Neuronal stem cell (in vitro differentiated cells): ENCODE measurements at regions not wholly inside any gene's neighbourhood (a gene's known extent, or its start where the extent isn't known, plus 50 kb on each side); places are given as distances from the start of the nearest gene placed in this dataset.
A peak's percentile ranks its signal among the peaks of the same experiment; 100 is the strongest.

Experiments
- DNase-seq: peaks from one replicate; pipeline ENCODE4 v3.0.0-alpha.2; 2013; ENCODE audit warnings: low spot score
- H2AFZ ChIP-seq: one replicate; pipeline ENCODE4 v1.6.1; 2013; ENCODE audit warnings: mild to moderate bottlenecking, low read length, inconsistent platforms
- H2AK5ac ChIP-seq: 2 replicates; pipeline ENCODE4 v1.6.1; 2013; ENCODE audit warnings: low read depth, mild to moderate bottlenecking, inconsistent platforms, low read length, moderate library complexity, mixed read lengths
- H2BK120ac ChIP-seq: 2 replicates; pipeline ENCODE4 v1.6.1; 2013; ENCODE audit warnings: low read depth, mild to moderate bottlenecking, inconsistent platforms, low read length, moderate library complexity, mixed read lengths
- H2BK12ac ChIP-seq: one replicate; pipeline ENCODE4 v1.6.1; 2013; ENCODE audit warnings: low read length, inconsistent platforms
- H2BK15ac ChIP-seq: 2 replicates; pipeline ENCODE4 v1.6.1; 2013; ENCODE audit warnings: mild to moderate bottlenecking, low read length, inconsistent platforms, mixed read lengths
- H2BK5ac ChIP-seq: one replicate; pipeline ENCODE4 v1.6.1; 2013; ENCODE audit warnings: inconsistent platforms, mild to moderate bottlenecking, low read length, moderate library complexity
- H3K14ac ChIP-seq: one replicate; pipeline ENCODE4 v1.6.1; 2013; ENCODE audit warnings: low read length, inconsistent platforms
- H3K18ac ChIP-seq: 2 replicates; pipeline ENCODE4 v1.6.1; 2013; ENCODE audit warnings: low read length, inconsistent platforms
- H3K23ac ChIP-seq: 2 replicates; pipeline ENCODE4 v1.6.1; 2013; ENCODE audit warnings: low read depth, mild to moderate bottlenecking, mixed read lengths, low read length, inconsistent platforms; ENCODE audit not compliant: poor library complexity
- H3K27ac ChIP-seq: replicated peaks from 3 replicates; pipeline ENCODE4 v1.5.1; 2013; ENCODE audit warnings: low read length, inconsistent platforms
- H3K27me3 ChIP-seq, 3 experiments: 2 replicates each; pipeline ENCODE4 v1.6.1; 2013; ENCODE audit warnings: low read length in 3 of 3, mild to moderate bottlenecking in 2 of 3, inconsistent platforms in 1 of 3, low read depth in 1 of 3, mixed read lengths in 1 of 3, moderate library complexity in 1 of 3; ENCODE audit not compliant: control insufficient read depth in 3 of 3, insufficient read depth in 3 of 3
- H3K36me3 ChIP-seq, 2 donors: replicated peaks in 1 of 2; 2 replicates each; pipeline ENCODE4 v1.6.1; 2013; ENCODE audit warnings: low read length in 2 of 2; ENCODE audit not compliant: control insufficient read depth in 2 of 2, insufficient read depth in 2 of 2
- H3K4ac ChIP-seq: 2 replicates; pipeline ENCODE4 v1.6.1; 2013; ENCODE audit warnings: inconsistent platforms, mild to moderate bottlenecking, low read length, moderate library complexity
- H3K4me1 ChIP-seq, 2 donors: 1 replicate in 1 of 2; 2 replicates in 1 of 2; pipeline ENCODE4 v1.6.1; 2013; ENCODE audit warnings: low read length in 2 of 2, low read depth in 1 of 2; ENCODE audit not compliant: control insufficient read depth in 2 of 2, insufficient read depth in 1 of 2
- H3K4me2 ChIP-seq: one replicate; pipeline ENCODE4 v1.6.1; 2013; ENCODE audit warnings: mild to moderate bottlenecking, low read length, inconsistent platforms; ENCODE audit not compliant: insufficient read depth, poor library complexity, severe bottlenecking
- H3K4me3 ChIP-seq, 2 donors: 2 replicates each; pipeline ENCODE4 v1.5.1; 2013; ENCODE audit warnings: low read length in 2 of 2, mild to moderate bottlenecking in 2 of 2, inconsistent platforms in 1 of 2, moderate library complexity in 1 of 2
- H3K79me1 ChIP-seq: one replicate; pipeline ENCODE4 v1.6.1; 2013; ENCODE audit warnings: low read depth, mild to moderate bottlenecking, inconsistent platforms, low read length, moderate library complexity
- H3K9ac ChIP-seq: one replicate; pipeline ENCODE4 v1.6.1; 2013; ENCODE audit warnings: mild to moderate bottlenecking, low read depth, low read length, inconsistent platforms; ENCODE audit not compliant: poor library complexity
- H3K9me3 ChIP-seq, 2 donors: replicated peaks in 1 of 2; 2 replicates each; pipeline versions ENCODE3 to v1.6.1; 2013; ENCODE audit warnings: low read length in 2 of 2, mild to moderate bottlenecking in 2 of 2, inconsistent platforms in 1 of 2, low read depth in 1 of 2, mixed read lengths in 1 of 2, moderate library complexity in 1 of 2; ENCODE audit not compliant: control insufficient read depth in 2 of 2, insufficient read depth in 1 of 2
- H4K8ac ChIP-seq: one replicate; pipeline ENCODE4 v1.6.1; 2013; ENCODE audit warnings: low read depth, mild to moderate bottlenecking, inconsistent platforms, low read length, moderate library complexity
- H4K91ac ChIP-seq: one replicate; pipeline ENCODE4 v1.6.1; 2013; ENCODE audit warnings: low read length, low read depth, mild to moderate bottlenecking, inconsistent platforms; ENCODE audit not compliant: poor library complexity
- WGBS, 2 donors: extraction: QIAGEN DNeasy Blood & Tissue Kit; methylation state at CpG; one replicate each; pipeline ENCODE4 v1.1.7; 2013; ENCODE audit warnings: missing lambda C conversion rate in 2 of 2, mixed read lengths in 1 of 2; ENCODE audit not compliant: insufficient read length in 2 of 2, insufficient replicate concordance in 1 of 2; ENCODE audit errors: extremely low coverage in 2 of 2; 5-methylcytosine and 5-hydroxymethylcytosine counted together

- no peak overlapping the region for H2AK5ac ChIP-seq
- no peak overlapping the region for H3K4me3 ChIP-seq
Measured at GRCh38 chr2:236739663-236740062, 170.0 kb downstream of the ACKR3 start.

GRCh38 chr2:236740506-236740905, 170.9 kb downstream of the ACKR3 start:
- no peak overlapping the region for H2BK15ac ChIP-seq
- WGBS, 2 donors, result no CpG with 5 or more reads among the region's 7 CpGs
- H3K79me1 ChIP-seq, result no peaks in the 10 kb centered on the region
- no peak overlapping the region for H3K4me2 ChIP-seq
- H4K91ac ChIP-seq, result no peak overlapping the region
- no peak overlapping the region for H2BK12ac ChIP-seq
- H3K27ac ChIP-seq, result no peak overlapping the region
- no peak overlapping the region for H2AK5ac ChIP-seq
- no peaks in the 10 kb centered on the region for H3K9me3 ChIP-seq
- no peaks in the 10 kb centered on the region for H3K36me3 ChIP-seq
- H3K4me3 ChIP-seq, result peak overlapping the region in 1 of 2 donors; percentile 33
- DNase-seq, result no peak
- H3K4ac ChIP-seq, result no peak overlapping the region
- H3K27me3 ChIP-seq, result no peaks in the 10 kb centered on the region
- H3K14ac ChIP-seq, result no peak overlapping the region
- H4K8ac ChIP-seq, result no peak overlapping the region
- H2BK5ac ChIP-seq, result no peak overlapping the region
- H2BK120ac ChIP-seq, result no peak overlapping the region
- no peak overlapping the region for H3K9ac ChIP-seq
- no peak overlapping the region for H3K23ac ChIP-seq
- H2AFZ ChIP-seq, result no peak overlapping the region
- peak overlapping the region; percentile 4 for H3K18ac ChIP-seq
- peaks cover 7 to 17% of the 10 kb centered on the region in 2 donors for H3K4me1 ChIP-seq

More at GRCh38 chr2:236739663-236740062, 170.0 kb downstream of the ACKR3 start:
- Histone ChIP-seq H4K8ac (no peak overlapping the region), H3K79me1 (no peaks in the 10 kb centered on the region), H3K4ac (no peak overlapping the region), H3K27me3 (no peaks in the 10 kb centered on the region), H2BK120ac (no peak overlapping the region), H2AFZ (no peak overlapping the region), H3K9ac (no peak overlapping the region), H2BK12ac (no peak overlapping the region), H3K36me3 (no peaks in the 10 kb centered on the region), H3K18ac (no peak overlapping the region), H3K23ac (no peak overlapping the region), H2BK5ac (no peak overlapping the region), H4K91ac (no peak overlapping the region), H3K27ac (no peak overlapping the region), H3K4me1 (peaks cover 6 to 10% of the 10 kb centered on the region in 2 donors), H3K4me2 (no peak overlapping the region), H2BK15ac (no peak overlapping the region), H3K14ac (no peak overlapping the region), H3K9me3 (no peaks in the 10 kb centered on the region)
- DNase-seq, result no peak

GRCh38 chr2:236743039-236743920, 173.7 kb downstream of the ACKR3 start:
- no CpG with 5 or more reads among the region's 14 CpGs for whole genome bisulfite sequencing, 2 donors
- Histone ChIP-seq H3K14ac (no peak overlapping the region), H3K27ac (no peak overlapping the region), H2AFZ (no peak overlapping the region), H3K9me3 (no peaks in the 10 kb centered on the region), H2BK5ac (no peak overlapping the region), H2BK120ac (no peak overlapping the region), H4K8ac (no peak overlapping the region), H3K23ac (no peak overlapping the region), H2BK12ac (no peak overlapping the region), H4K91ac (no peak overlapping the region), H3K27me3 (no peaks in the 10 kb centered on the region), H2BK15ac (no peak overlapping the region), H3K79me1 (no peaks in the 10 kb centered on the region), H3K36me3 (no peaks in the 10 kb centered on the region), H2AK5ac (no peak overlapping the region), H3K4ac (no peak overlapping the region), H3K18ac (no peak overlapping the region), H3K9ac (no peak overlapping the region), H3K4me3 (no peak overlapping the region), H3K4me1 (peaks cover 13 to 23% of the 10 kb centered on the region in 2 donors), H3K4me2 (no peak overlapping the region)
- no peak for DNase-seq

GRCh38 chr2:236743921-236744280, 174.3 kb downstream of the ACKR3 start:
- no peak overlapping the region for H2BK15ac ChIP-seq
- peaks cover 13 to 25% of the 10 kb centered on the region in 2 donors for H3K4me1 ChIP-seq
- no peak overlapping the region for H3K4me2 ChIP-seq
- no peak overlapping the region for H2BK120ac ChIP-seq
- no peak overlapping the region for H3K14ac ChIP-seq
- H3K9ac ChIP-seq, result no peak overlapping the region
- H3K23ac ChIP-seq, result no peak overlapping the region
- no peak overlapping the region for H4K91ac ChIP-seq
- no peak overlapping the region for H2BK12ac ChIP-seq
- no peak for DNase-seq
- H2AK5ac ChIP-seq, result no peak overlapping the region
- no peaks in the 10 kb centered on the region for H3K9me3 ChIP-seq
- H3K18ac ChIP-seq, result no peak overlapping the region
- no peak overlapping the region for H2AFZ ChIP-seq
- H3K4me3 ChIP-seq, result no peak overlapping the region
- no CpG with 5 or more reads among the region's 1 CpG for WGBS, 2 donors
- H3K27me3 ChIP-seq, result no peaks in the 10 kb centered on the region
- no peak overlapping the region for H2BK5ac ChIP-seq
- H4K8ac ChIP-seq, result no peak overlapping the region
- no peaks in the 10 kb centered on the region for H3K36me3 ChIP-seq
- H3K79me1 ChIP-seq, result no peaks in the 10 kb centered on the region
- H3K27ac ChIP-seq, result no peak overlapping the region
- no peak overlapping the region for H3K4ac ChIP-seq
